ENCODE measurements at regions not wholly inside any gene's neighbourhood (a gene's known extent, or its start where the extent isn't known, plus 50 kb on each side); places are given as distances from the start of the nearest gene placed in this dataset.
A peak's percentile ranks its signal among the peaks of the same experiment; 100 is the strongest.

DNA sequence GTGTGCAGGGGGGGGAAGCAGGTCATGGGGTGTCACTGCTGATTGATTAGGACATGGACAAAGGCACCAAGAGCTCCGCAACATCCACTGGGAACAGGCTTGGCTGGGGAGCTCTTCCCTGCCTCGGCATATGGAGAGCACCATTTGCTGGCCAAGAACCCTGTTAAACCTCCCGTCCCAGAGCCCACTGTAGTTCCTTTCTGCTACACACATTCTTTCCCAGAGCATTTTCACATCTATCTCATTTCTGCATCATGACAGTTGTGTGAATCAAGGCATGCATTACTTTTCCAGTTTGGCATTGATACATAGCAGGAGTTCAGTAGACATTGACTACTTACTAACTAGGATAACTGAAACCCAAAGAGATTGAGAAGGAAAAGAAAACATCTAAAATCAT is 333.4 kb upstream of the B3GAT1 start:
- TF ChIP-seq, protein P1, sequence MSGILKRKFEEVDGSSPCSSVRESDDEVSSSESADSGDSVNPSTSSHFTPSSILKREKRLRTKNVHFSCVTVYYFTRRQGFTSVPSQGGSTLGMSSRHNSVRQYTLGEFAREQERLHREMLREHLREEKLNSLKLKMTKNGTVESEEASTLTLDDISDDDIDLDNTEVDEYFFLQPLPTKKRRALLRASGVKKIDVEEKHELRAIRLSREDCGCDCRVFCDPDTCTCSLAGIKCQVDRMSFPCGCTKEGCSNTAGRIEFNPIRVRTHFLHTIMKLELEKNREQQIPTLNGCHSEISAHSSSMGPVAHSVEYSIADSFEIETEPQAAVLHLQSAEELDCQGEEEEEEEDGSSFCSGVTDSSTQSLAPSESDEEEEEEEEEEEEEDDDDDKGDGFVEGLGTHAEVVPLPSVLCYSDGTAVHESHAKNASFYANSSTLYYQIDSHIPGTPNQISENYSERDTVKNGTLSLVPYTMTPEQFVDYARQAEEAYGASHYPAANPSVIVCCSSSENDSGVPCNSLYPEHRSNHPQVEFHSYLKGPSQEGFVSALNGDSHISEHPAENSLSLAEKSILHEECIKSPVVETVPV (CRISPR knock-in tag; IDR thresholded peaks at IDR 0.05) = no peak
- TF ChIP-seq, protein P2, sequence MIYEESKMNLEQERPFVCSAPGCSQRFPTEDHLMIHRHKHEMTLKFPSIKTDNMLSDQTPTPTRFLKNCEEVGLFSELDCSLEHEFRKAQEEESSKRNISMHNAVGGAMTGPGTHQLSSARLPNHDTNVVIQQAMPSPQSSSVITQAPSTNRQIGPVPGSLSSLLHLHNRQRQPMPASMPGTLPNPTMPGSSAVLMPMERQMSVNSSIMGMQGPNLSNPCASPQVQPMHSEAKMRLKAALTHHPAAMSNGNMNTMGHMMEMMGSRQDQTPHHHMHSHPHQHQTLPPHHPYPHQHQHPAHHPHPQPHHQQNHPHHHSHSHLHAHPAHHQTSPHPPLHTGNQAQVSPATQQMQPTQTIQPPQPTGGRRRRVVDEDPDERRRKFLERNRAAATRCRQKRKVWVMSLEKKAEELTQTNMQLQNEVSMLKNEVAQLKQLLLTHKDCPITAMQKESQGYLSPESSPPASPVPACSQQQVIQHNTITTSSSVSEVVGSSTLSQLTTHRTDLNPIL (CRISPR knock-in tag; IDR thresholded peaks at IDR 0.05; ENCODE audit: low read depth) = no peak
- no peak for TF ChIP-seq ZNF70 (CRISPR knock-in tag; IDR thresholded peaks at IDR 0.05)
- TF ChIP-seq BACH2 (CRISPR knock-in tag; IDR thresholded peaks at IDR 0.05; ENCODE audit: borderline replicate concordance) = no peak
- TF ChIP-seq ZNF565 (CRISPR knock-in tag; conservative IDR thresholded peaks at IDR 0.05; ENCODE audit: low read depth) = no peak
- TF ChIP-seq PPARA (CRISPR knock-in tag; IDR thresholded peaks at IDR 0.05; ENCODE audit: borderline replicate concordance) = no peak
- TF ChIP-seq TCF4 (CRISPR knock-in tag; IDR thresholded peaks at IDR 0.05; ENCODE audit: borderline replicate concordance) = no peak
- TF ChIP-seq ZC3H10 (CRISPR knock-in tag; IDR thresholded peaks at IDR 0.05) = no peak
- TF ChIP-seq OSR1 (CRISPR knock-in tag; IDR thresholded peaks at IDR 0.05) = no peak
- TF ChIP-seq ZNF8 (CRISPR knock-in tag; IDR thresholded peaks at IDR 0.05) = no peak
- no peak for TF ChIP-seq ZFP3 (CRISPR knock-in tag; IDR thresholded peaks at IDR 0.05)
- no peak for TF ChIP-seq ZFP30 (CRISPR knock-in tag; IDR thresholded peaks at IDR 0.05)
- no peak for TF ChIP-seq SNAI2 (CRISPR knock-in tag; IDR thresholded peaks at IDR 0.05)
- ATAC-seq = no peak

DNA sequence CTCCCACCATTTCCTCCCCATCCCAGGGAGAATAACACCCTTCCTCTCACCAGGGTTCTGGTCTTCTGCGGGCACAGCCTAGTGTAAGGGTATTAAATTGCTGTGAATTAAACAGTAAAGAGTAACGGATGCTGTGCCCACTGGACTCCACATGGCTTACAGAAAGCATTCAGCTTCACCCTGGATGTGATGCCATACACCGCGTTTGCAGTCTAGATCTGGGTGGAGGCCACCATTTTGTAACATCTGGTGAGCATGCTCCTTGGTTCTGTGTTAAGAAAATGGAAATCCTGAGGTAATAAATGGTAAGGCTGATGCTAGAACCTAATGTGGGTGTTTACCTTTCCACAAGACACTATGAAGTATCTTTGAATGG is 331.8 kb upstream of the B3GAT1 start:
- ATAC-seq = no peak
- TF ChIP-seq PPARA (CRISPR knock-in tag; IDR thresholded peaks at IDR 0.05; ENCODE audit: borderline replicate concordance) (no peak), ESRRG (CRISPR knock-in tag; IDR thresholded peaks at IDR 0.05) (no peak), RARB (CRISPR knock-in tag; IDR thresholded peaks at IDR 0.05) (no peak), ZFP3 (CRISPR knock-in tag; IDR thresholded peaks at IDR 0.05) (no peak), ZNF70 (CRISPR knock-in tag; IDR thresholded peaks at IDR 0.05) (no peak), ZFP30 (CRISPR knock-in tag; IDR thresholded peaks at IDR 0.05) (no peak), ISL1 (CRISPR knock-in tag; IDR thresholded peaks at IDR 0.05) (no peak), ZNF565 (CRISPR knock-in tag; conservative IDR thresholded peaks at IDR 0.05; ENCODE audit: low read depth) (no peak), SNAI2 (CRISPR knock-in tag; IDR thresholded peaks at IDR 0.05) (no peak)
- TF ChIP-seq, protein P1 (CRISPR knock-in tag; IDR thresholded peaks at IDR 0.05) = no peak

DNA sequence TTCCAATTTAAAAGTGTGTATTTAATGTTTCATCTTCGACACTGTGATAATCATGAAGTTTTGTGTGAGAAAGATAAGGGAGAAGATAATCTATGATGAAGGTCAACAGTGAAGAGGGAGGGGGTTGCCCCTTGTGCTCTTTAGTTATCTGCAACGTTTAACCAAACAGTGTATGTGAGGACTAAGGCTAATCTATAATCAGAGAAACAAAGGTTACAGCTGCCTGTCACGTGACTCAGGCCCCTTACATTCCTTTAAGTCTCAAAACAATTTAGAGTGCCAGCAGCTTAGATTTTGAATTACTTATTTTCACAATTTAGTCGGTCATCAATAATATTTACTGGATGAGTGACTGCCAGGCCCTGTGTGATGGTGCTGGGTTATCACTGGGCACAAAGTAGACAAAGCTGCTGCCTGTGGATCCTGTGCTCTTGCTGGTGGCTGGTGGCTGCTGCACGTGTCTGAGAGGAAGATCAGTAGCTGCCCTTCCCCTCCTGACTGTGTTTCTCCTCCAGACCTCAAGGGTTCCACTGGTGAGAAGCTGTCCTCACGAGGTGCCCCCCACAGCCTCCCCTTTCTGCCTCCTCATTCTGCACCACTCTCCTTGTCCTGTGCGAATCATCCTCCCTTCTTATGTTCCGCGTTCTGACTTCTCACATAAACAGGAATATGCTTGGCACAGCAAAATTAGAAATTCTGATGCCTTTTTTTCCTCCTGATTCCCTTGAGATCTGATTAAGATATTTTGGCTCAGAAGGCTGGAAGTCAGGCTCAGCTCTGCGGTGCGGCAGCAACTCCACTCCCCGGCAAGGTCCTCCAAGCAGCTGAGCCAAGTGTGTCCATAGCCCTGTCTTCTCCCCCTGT is 331.1 kb upstream of the B3GAT1 start:
- TF ChIP-seq RARB (CRISPR knock-in tag; IDR thresholded peaks at IDR 0.05) (no peak), TOX (CRISPR knock-in tag; IDR thresholded peaks at IDR 0.05; ENCODE audit: borderline replicate concordance) (no peak), ISL1 (CRISPR knock-in tag; IDR thresholded peaks at IDR 0.05) (peak; percentile 10; the same call in 1 of the 2 replicates), ARNTL (CRISPR knock-in tag; IDR thresholded peaks at IDR 0.05; ENCODE audit: borderline replicate concordance, low read depth) (no peak), ZNF70 (CRISPR knock-in tag; IDR thresholded peaks at IDR 0.05) (no peak), ZNF565 (CRISPR knock-in tag; conservative IDR thresholded peaks at IDR 0.05; ENCODE audit: low read depth) (no peak)
- TF ChIP-seq, protein P3, sequence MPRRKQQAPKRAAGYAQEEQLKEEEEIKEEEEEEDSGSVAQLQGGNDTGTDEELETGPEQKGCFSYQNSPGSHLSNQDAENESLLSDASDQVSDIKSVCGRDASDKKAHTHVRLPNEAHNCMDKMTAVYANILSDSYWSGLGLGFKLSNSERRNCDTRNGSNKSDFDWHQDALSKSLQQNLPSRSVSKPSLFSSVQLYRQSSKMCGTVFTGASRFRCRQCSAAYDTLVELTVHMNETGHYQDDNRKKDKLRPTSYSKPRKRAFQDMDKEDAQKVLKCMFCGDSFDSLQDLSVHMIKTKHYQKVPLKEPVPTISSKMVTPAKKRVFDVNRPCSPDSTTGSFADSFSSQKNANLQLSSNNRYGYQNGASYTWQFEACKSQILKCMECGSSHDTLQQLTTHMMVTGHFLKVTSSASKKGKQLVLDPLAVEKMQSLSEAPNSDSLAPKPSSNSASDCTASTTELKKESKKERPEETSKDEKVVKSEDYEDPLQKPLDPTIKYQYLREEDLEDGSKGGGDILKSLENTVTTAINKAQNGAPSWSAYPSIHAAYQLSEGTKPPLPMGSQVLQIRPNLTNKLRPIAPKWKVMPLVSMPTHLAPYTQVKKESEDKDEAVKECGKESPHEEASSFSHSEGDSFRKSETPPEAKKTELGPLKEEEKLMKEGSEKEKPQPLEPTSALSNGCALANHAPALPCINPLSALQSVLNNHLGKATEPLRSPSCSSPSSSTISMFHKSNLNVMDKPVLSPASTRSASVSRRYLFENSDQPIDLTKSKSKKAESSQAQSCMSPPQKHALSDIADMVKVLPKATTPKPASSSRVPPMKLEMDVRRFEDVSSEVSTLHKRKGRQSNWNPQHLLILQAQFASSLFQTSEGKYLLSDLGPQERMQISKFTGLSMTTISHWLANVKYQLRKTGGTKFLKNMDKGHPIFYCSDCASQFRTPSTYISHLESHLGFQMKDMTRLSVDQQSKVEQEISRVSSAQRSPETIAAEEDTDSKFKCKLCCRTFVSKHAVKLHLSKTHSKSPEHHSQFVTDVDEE (CRISPR knock-in tag; IDR thresholded peaks at IDR 0.05) = no peak
- ATAC-seq = no peak

DNA sequence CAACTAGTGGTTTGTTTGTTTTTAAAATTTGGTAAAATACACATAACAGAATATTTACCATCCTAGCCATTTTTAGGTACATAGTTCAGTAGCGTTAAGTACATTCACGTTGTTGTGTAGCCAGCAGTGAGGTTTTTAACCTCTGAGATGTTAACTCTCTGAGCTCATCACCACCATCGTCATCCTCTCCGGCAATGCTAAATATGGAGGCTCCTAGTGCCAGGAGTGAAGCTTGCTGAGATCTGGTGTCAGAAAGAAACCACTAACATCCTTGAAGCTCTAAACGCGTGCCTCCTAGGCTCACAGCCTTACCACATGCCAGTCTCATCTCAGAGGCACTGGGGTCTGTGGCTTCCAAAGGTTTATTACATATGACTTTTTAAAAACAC is 330.2 kb upstream of the B3GAT1 start:
- no peak for ATAC-seq
- no peak for TF ChIP-seq RARB (CRISPR knock-in tag; IDR thresholded peaks at IDR 0.05)
- TF ChIP-seq, protein P3 (CRISPR knock-in tag; IDR thresholded peaks at IDR 0.05) = no peak
- TF ChIP-seq, protein P2 (CRISPR knock-in tag; IDR thresholded peaks at IDR 0.05; ENCODE audit: low read depth) = no peak
- TF ChIP-seq TOX (CRISPR knock-in tag; IDR thresholded peaks at IDR 0.05; ENCODE audit: borderline replicate concordance) = no peak
